ENCODE measurements at regions not wholly inside any gene's neighbourhood (a gene's known extent, or its start where the extent isn't known, plus 50 kb on each side); places are given as distances from the start of the nearest gene placed in this dataset.

- H3K4me2 ChIP-seq: peak overlapping the region; percentile 71 to 96 (median 87)
- 0 out of 22 replicates have a peak, but pooled peaks cover 0 to 5% (median 0%) of the 10 kb centered on the region in 11 experiments for H3K36me3 ChIP-seq
- H3K4me1 ChIP-seq: peaks cover 72 to 95% (median 91%) of the 10 kb centered on the region in 10 experiments
- peak in 3 of 11 experiments; percentile 19 to 55 (median 45); a peak in 2 of 22 replicates for TF ChIP-seq Cebpa-rat (IDR thresholded peaks at IDR 0.05)
- peak overlapping the region in 9 of 11 experiments; percentile 27 to 92 (median 70); a peak in 16 of 22 replicates for H3K9ac ChIP-seq
- H3K27ac ChIP-seq: peak overlapping the region in 9 of 11 experiments; percentile 94 to 100 (median 99); a peak in 19 of 22 replicates
- 0 out of 20 replicates have a peak overlapping the region, but pooled peaks of 1 of the 10 experiments have one; percentile 4 for H3K4me3 ChIP-seq
- H4K20me1 ChIP-seq: no peaks in the 10 kb centered on the region
- H3K27me3 ChIP-seq: no peaks in the 10 kb centered on the region
- peaks cover 0 to 6% (median 0%) of the 10 kb centered on the region in 11 experiments; a peak in 4 of 22 replicates for H3K9me3 ChIP-seq (replicated peaks in 1 of 11)
These were observed 200.3 kb upstream of the ID2 start for GRCh38 chr2:8481463-8482009.

- Histone ChIP-seq H3K4me2 (peak overlapping the region; percentile 71 to 96 (median 87)), H3K4me3 (no peak overlapping the region), H3K4me1 (peaks cover 71 to 95% (median 91%) of the 10 kb centered on the region in 10 experiments), H3K36me3 (0 out of 22 replicates have a peak, but pooled peaks cover 0 to 5% (median 0%) of the 10 kb centered on the region in 11 experiments), H3K9me3 (replicated peaks in 1 of 11) (peaks cover 0 to 6% (median 0%) of the 10 kb centered on the region in 11 experiments; a peak in 4 of 22 replicates), H4K20me1 (no peaks in the 10 kb centered on the region), H3K27me3 (no peaks in the 10 kb centered on the region), H3K27ac (peak overlapping the region in 9 of 11 experiments; percentile 94 to 100 (median 99); a peak in 17 of 22 replicates), H3K9ac (peak overlapping the region in 8 of 11 experiments; percentile 33 to 92 (median 74); a peak in 12 of 22 replicates)
- no peak for TF ChIP-seq Cebpa-rat (IDR thresholded peaks at IDR 0.05)
These were observed 199.4 kb upstream of the ID2 start for GRCh38 chr2:8482432-8482831.

GRCh38 chr2:8484502-8485283 is 197.2 kb upstream of the ID2 start:
- Histone ChIP-seq H3K4me3 (no peak overlapping the region), H3K36me3 (0 out of 22 replicates have a peak, but pooled peaks cover 0 to 5% (median 0%) of the 10 kb centered on the region in 11 experiments), H3K4me2 (peak overlapping the region in 10 of 11 experiments; percentile 44 to 93 (median 88); a peak in 17 of 22 replicates), H3K27me3 (no peaks in the 10 kb centered on the region), H4K20me1 (no peaks in the 10 kb centered on the region), H3K9ac (peak overlapping the region in 3 of 11 experiments; percentile 2 to 43 (median 19); a peak in 1 of 22 replicates), H3K27ac (peak overlapping the region in 9 of 11 experiments; percentile 4 to 99 (median 96); a peak in 16 of 22 replicates), H3K9me3 (replicated peaks in 1 of 11) (peaks cover 0 to 6% (median 0%) of the 10 kb centered on the region in 11 experiments; a peak in 4 of 22 replicates), H3K4me1 (peaks cover 73 to 95% (median 93%) of the 10 kb centered on the region in 10 experiments)
- no peak for TF ChIP-seq Cebpa-rat (IDR thresholded peaks at IDR 0.05)

- H3K4me1 ChIP-seq: peaks cover 70 to 95% (median 93%) of the 10 kb centered on the region in 10 experiments
These were observed 196.1 kb upstream of the ID2 start for GRCh38 chr2:8485736-8486135.

GRCh38 chr2:8486141-8486540 is 195.7 kb upstream of the ID2 start:
- no peak overlapping the region for H3K4me3 ChIP-seq
- H3K4me2 ChIP-seq: peak overlapping the region; percentile 36 to 94 (median 88); a peak in 21 of 22 replicates
- no peaks in the 10 kb centered on the region for H3K27me3 ChIP-seq
- 0 out of 22 replicates have a peak, but pooled peaks cover 0 to 5% (median 0%) of the 10 kb centered on the region in 11 experiments for H3K36me3 ChIP-seq
- peak overlapping the region in 8 of 11 experiments; percentile 91 to 99 (median 96); a peak in 16 of 22 replicates for H3K27ac ChIP-seq
- H3K4me1 ChIP-seq: peaks cover 70 to 95% (median 93%) of the 10 kb centered on the region in 10 experiments
- TF ChIP-seq Cebpa-rat (IDR thresholded peaks at IDR 0.05): no peak
- no peaks in the 10 kb centered on the region for H4K20me1 ChIP-seq
- H3K9ac ChIP-seq: peak overlapping the region in 3 of 11 experiments; percentile 81 to 86 (median 81); a peak in 3 of 22 replicates
- peaks cover 0 to 6% (median 0%) of the 10 kb centered on the region in 11 experiments; a peak in 4 of 22 replicates for H3K9me3 ChIP-seq (replicated peaks in 1 of 11)

More at GRCh38 chr2:8485736-8486135, 196.1 kb upstream of the ID2 start:
- H3K27me3 ChIP-seq: no peaks in the 10 kb centered on the region
- peak overlapping the region in 8 of 11 experiments; percentile 91 to 99 (median 96); a peak in 16 of 22 replicates for H3K27ac ChIP-seq
- H3K4me2 ChIP-seq: peak overlapping the region; percentile 36 to 94 (median 88); a peak in 20 of 22 replicates
- H3K9me3 ChIP-seq (replicated peaks in 1 of 11): peaks cover 0 to 6% (median 0%) of the 10 kb centered on the region in 11 experiments; a peak in 4 of 22 replicates
- no peak for TF ChIP-seq Cebpa-rat (IDR thresholded peaks at IDR 0.05)
- H3K36me3 ChIP-seq: 0 out of 22 replicates have a peak, but pooled peaks cover 0 to 5% (median 0%) of the 10 kb centered on the region in 11 experiments
- no peak overlapping the region for H3K9ac ChIP-seq
- H3K4me3 ChIP-seq: no peak overlapping the region
- no peaks in the 10 kb centered on the region for H4K20me1 ChIP-seq

- peak overlapping the region; percentile 1 to 99 (median 95); a peak in 21 of 22 replicates for H3K27ac ChIP-seq
- H3K4me1 ChIP-seq: peaks cover 66 to 91% (median 88%) of the 10 kb centered on the region in 10 experiments
- TF ChIP-seq Cebpa-rat (IDR thresholded peaks at IDR 0.05): no peak
- H4K20me1 ChIP-seq: no peaks in the 10 kb centered on the region
- peak overlapping the region; percentile 83 to 94 (median 88) for H3K4me2 ChIP-seq
- peak overlapping the region; percentile 1 to 61 (median 42); a peak in 15 of 20 replicates for H3K4me3 ChIP-seq
- H3K9ac ChIP-seq: peak overlapping the region in 10 of 11 experiments; percentile 38 to 89 (median 82); a peak in 20 of 22 replicates
- no peaks in the 10 kb centered on the region for H3K27me3 ChIP-seq
- H3K9me3 ChIP-seq (replicated peaks in 1 of 11): peaks cover 0 to 6% (median 0%) of the 10 kb centered on the region in 11 experiments; a peak in 4 of 22 replicates
- H3K36me3 ChIP-seq: 0 out of 22 replicates have a peak, but pooled peaks cover 0 to 5% (median 0%) of the 10 kb centered on the region in 11 experiments
These were observed 194.4 kb upstream of the ID2 start for GRCh38 chr2:8487461-8487932.

- Histone ChIP-seq H3K4me2 (peak overlapping the region; percentile 83 to 94 (median 88)), H3K36me3 (0 out of 22 replicates have a peak, but pooled peaks cover 0 to 5% (median 0%) of the 10 kb centered on the region in 11 experiments), H3K27me3 (no peaks in the 10 kb centered on the region), H3K9ac (peak overlapping the region; percentile 18 to 89 (median 81); a peak in 21 of 22 replicates), H3K4me3 (peak overlapping the region; percentile 1 to 61 (median 44); a peak in 16 of 20 replicates), H3K27ac (peak overlapping the region; percentile 1 to 99 (median 95); a peak in 21 of 22 replicates), H3K4me1 (peaks cover 65 to 84% (median 81%) of the 10 kb centered on the region in 10 experiments), H4K20me1 (no peaks in the 10 kb centered on the region), H3K9me3 (replicated peaks in 1 of 11) (peaks cover 0 to 6% (median 0%) of the 10 kb centered on the region in 11 experiments; a peak in 4 of 22 replicates)
- TF ChIP-seq Cebpa-rat (IDR thresholded peaks at IDR 0.05): peak in 8 of 11 experiments; percentile 28 to 94 (median 70); a peak in 11 of 22 replicates
These were observed 193.7 kb upstream of the ID2 start for GRCh38 chr2:8488001-8488738.

All from BLaER1 treated with 17β-estradiol and CSF1 and Interleukin-3, amounts not matched to agents 10 nM and 100 nM (cell line).